T-helper 1 cell (primary cell): ENCODE measurements at regions not wholly inside any gene's neighbourhood (a gene's known extent, or its start where the extent isn't known, plus 50 kb on each side); places are given as distances from the start of the nearest gene placed in this dataset.
"Not testable (repeated sequence)": the region's sequence is repeated elsewhere in the genome, so short reads cannot be mapped to it uniquely, and the experiment has no call there.

Experiments used
- DNase-seq, 5 donors: peaks; one replicate each; pipeline ENCODE4 v3.0.0-alpha.2; 2012 to 2020

DNA sequence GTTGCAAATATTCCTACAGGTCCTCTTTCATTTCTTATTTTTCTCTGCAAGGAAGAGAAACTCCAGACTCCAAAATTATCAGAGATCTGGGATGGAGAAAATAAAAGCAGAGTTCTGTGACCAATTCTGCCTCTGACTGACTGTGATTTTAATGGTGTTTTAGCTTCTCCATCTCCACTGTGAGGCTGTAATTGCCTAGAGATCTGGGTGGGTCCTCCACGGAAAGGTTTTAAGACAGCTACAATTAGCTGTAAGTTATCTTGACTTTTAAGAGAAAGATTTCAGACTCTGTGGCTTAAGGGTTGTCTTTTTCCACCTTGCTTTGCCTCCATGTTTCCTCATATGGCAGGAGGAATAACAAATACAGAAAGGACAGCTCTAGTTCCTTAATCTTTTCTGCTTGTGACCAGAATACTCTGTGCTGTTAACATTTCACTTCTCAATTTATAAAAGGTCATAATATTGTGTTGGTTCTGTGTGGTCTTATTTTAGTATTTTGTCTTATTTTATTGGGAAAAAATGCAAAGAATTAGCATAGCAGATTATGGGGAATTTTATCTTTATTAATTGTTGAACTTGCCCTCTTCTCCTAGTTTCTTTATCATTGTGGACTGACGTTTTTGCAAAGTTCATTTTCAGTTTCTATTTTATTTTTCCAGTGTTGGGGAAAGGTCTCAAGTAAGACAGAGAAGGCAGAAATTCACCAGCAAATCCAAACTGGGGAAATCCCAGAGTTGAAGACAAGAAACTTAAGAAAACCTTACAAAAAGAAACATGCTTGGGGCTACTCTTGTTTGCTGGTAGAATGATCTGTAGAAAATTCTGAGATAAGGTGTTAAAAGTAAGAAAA is 157.9 kb downstream of the RAP2B start:
- DNase-seq = no peak

DNA sequence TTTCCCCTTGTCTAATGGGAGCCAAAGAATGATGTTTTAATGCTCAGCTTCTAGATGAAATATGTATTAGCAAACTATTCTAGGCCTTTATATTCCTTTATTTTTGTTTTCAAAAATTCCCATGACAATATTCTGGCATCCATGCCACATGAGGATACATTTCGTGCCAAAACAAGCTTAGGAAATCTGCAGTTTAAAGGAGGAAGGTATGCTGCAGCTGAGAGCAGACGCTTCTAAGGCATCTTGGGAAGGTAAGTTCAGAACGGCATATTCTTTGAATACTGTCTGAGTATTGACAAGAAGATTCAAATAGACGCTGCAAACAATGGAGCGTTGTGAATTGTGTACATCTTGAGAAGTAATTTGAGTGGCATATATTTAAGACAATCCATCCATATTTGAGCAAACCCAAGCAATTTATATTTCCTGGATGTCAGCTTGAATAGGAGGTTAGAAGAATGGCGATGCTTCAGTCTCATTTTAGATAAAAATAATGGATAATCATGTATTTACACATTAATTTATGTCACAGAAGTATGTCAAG is 158.6 kb downstream of the RAP2B start:
- DNase-seq = no peak

DNA sequence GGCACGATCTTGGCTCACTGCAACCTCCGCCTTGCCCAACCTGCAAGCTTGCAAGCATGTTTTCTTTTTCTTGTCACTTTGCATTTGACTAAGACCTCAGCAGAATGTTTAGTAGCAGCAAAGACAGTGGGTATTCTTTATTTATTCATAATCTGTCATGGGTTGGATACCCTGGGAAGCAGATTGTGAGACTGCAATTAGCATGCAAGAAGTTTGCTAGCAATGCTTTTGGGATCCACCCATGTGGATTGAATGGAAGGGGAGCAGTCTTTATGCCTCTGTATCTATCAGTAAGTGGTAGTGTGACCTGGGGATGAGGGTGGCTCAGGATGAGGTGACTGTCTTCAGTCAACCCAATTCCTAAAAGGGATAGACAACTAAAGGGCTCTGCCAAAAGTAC is 166.7 kb downstream of the RAP2B start:
- DNase-seq = no peak

DNA sequence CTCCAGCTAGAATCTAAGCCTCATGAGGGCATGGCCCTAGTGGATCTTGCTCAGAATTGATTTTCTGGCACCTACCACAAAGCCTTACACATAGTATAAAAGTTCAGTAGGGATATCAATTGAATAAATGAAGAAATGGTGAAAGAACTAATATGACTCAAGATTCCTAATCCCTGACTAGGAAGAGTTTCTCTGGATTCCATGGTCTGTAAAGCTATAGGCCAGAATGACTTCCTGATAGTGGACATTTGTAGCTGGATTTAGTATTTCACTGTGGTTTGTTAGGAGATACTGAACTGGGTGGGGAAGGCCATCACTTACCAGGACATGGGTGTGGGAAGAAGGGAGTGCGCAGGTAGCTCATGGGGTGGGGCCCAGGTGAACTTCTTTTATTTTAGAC is 168.9 kb downstream of the RAP2B start:
- no peak for DNase-seq

DNA sequence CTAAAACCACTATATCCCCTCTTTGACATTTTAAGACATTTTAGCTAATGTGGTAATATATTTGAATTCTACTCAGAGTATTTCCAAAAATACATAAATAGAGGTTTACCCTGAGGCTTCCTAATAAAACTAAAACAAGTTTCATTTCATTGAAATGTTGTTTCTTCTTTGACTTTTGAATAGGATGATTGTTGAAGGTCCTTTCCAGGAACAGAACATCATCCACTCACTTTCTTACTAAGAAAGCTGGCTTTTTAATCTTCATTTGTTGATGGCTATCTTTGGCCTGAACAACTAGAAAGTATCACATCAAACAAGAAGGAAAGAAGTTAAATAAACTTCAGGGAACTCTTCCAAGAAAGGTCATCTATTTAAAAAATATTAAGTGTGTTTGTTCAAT is 169.7 kb downstream of the RAP2B start:
- no peak for DNase-seq

DNA sequence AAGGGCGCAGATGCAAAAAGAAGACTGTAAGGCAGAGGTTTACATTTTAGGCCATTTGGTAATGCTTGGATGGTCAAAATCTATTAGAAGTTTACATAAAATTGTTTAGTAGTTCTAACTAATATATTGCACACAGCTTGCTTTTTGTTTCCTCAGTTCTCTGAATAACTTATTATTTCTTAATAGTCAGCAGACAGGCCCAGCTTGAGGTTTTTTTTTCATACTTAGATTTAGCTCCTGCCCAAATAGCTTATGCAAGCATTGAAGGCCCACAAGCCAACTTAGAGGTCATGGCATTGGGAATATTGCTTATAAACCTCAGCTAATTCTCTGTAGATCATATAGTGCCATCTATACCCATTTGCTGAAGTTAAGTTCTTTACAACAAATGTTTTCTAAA is 172.5 kb downstream of the RAP2B start:
- DNase-seq = no peak

DNA sequence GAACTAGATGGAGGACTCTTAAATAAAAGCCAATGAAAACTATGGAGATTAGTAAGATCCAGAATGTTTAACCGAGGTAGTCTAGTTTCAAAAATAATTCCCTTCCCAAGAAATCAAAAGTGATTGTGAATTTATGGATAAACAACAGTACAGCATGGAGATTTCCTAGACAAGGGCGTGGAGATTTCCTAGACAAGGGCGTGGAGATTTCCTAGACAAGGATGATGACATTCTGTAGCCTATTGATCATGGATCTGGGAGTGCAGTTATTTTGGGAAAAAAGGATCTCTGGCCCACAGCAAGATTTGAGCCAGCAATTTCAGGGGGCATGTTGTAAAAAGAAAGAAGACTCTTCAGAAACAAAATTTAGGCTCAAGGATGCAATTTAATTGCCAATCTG is 175.3 kb downstream of the RAP2B start:
- DNase-seq = no peak

DNA sequence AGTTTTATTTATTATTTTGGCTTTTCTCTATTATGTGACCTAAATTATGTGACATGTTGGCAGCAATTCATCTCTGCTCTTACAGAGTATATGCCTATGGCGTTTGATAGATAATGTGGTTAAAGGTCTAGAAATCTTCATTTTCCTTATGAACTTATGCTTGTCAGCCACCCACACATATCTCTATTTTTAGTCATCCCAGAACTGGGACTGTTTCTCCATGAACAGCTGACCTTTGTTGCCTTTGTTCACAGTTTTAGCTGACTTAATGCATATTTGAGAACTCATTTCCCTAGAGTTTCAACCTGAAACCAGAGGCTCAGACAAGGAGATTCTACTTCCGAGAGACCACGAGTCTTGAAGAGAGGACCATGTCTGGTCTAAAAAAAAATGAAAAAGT is 176.5 kb downstream of the RAP2B start:
- DNase-seq = no peak

DNA sequence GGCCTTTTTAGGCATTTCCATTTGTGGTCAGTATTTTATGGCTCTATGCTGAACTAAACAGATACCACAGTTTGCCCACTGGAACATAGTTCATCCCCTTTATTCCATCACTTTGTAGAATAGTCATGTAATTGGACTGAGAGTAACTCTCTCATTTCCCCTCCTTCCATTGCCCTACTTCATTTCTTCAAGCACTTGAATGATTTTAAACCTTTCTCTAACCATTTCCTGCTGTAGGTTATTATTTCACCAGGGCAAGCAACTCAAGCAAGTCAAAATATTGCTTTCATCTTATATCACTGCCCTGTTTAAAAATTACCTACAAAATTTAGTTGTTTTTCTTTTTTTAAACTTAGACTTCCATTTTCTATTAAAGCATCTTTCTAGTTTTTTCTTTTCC is 177.0 kb downstream of the RAP2B start:
- no peak for DNase-seq

DNA sequence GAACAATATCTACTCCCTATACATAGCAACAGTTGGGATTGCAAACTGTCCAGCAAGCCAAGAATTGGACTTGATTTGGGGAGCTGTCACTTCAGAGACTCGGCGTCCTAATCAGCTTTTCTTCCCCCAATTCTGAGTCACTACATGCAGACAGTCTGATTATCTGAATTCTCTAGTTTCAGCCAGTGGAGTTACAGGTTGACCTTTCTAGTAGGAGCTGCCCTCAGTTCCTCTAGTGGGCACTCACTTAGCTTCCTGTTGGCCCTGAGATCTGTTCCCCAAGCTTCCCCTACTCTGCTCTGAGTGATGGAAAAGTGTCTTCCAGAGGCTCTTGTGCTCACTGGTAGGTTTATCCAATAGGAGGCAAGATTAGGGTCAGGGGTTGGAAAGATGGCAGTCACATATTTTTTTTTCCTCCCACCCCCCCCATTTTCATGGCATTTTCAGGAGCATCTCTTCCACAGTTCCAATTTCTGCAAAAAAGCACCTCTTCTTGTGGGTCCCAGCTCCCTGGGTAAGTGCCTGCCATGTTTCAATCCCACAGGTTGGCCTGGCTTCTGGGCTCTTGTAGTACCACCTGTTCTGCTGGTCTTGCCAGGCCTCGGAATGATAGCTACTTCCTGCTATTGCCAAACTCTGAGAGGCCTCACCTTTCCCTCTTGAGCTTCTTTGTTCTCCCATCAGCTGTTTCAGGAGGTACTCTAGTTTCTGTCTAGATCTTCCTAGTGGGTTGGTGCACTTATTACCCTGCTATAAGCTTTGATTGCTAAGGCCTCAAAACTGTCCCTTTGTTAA is 182.2 kb downstream of the RAP2B start:
- no peak for DNase-seq

DNA sequence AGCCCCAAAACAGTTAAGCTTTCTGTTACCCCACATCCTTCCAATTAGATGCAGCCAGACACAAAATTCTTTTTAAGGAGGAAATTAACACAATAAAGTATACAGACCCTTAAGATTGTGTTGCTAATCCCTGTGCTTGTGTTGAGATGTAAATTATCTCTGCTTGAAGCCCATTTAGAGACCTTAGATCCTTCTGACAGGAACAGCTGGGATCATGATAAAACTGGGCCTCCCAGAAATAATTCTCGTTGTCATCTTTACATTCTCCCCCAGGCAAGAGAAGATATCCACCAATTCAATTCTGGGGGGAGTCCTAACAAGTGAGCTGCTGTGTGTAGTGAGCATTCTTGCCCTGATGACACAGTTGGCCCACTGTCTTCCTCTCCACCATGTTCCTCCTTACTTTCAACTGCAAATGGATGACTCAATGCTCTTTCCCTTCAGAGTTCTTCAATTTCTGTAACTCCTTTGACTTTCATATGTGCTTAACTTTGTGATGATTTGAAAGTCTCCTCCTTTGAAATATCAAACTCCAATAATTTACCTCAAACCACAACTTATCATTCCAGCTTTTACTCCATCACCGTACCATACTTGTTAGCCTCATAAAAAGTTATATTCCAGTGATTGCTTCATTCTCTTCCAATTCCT is 186.6 kb downstream of the RAP2B start:
- DNase-seq = no peak

DNA sequence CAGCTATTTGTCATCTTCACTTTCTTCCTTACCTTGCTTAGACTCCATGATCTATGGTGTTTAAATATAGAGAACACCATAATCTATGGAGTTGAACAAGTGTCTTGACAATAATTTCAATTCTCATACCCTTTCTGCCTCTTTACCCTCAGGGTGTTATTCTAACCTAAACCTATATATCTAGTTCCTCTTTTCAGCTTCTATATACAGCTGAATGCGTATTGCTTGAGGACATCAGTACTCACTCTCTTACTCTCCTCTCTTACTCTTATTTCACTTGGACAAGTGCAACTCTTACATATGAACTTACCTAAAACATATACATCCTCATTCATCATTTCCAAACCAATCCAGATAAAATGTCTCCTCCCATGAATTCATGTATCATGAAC is 187.1 kb downstream of the RAP2B start:
- no peak for DNase-seq

DNA sequence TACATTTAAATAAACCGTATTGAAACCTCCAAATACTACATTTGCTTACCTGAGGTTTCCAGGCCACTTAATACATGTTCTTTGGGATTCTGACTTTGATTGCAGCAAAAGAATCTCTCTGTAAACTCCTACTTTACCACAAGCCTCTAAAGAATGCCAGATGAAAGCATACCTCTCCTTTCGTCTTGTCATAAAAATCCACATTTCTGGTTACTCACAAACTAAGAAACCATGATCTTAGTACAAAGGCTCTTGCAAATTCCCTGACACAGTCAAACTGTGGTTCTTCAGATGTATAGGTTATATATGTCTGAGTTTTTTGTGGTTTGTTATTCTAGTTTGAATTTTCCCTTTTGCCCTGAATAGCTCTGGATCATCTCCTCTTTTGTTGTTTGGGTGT is 188.4 kb downstream of the RAP2B start:
- no peak for DNase-seq

DNA sequence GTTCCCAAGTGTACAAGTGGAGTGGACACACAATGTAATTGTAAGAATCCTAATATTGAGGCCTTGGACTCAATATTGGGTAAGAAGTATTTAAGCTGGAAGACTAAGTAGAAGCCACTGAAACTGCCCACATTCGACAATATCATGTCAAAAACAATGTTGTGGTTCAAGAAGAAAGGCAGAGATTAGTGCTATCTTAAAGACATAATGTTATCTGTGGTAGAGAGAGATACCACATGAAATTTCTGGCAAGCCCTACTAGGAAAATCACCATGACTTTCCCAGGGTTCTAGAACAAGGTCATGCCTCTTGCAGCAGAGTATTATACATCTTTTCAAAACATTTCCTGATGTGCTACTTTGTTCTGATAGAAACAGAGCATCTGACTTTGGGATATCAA is 192.6 kb downstream of the RAP2B start:
- no peak for DNase-seq

DNA sequence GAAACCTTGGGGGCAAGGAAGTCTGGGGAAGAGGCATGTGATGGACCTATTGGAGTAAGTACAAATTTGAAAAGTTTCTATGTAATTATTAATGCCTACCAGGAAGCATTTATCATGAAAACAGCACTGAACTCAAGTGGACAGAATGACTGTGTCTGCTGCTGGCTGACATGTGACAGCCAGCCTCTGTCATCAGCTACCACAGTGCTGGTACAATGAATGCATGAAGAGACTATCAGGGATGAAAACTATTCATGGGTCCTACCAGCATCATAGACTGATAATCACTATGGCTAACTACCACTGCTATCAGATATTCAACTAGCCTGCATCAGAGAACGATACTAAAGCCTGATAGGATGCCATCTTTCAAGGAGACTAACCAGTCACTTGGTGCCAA is 193.5 kb downstream of the RAP2B start:
- no peak for DNase-seq

DNA sequence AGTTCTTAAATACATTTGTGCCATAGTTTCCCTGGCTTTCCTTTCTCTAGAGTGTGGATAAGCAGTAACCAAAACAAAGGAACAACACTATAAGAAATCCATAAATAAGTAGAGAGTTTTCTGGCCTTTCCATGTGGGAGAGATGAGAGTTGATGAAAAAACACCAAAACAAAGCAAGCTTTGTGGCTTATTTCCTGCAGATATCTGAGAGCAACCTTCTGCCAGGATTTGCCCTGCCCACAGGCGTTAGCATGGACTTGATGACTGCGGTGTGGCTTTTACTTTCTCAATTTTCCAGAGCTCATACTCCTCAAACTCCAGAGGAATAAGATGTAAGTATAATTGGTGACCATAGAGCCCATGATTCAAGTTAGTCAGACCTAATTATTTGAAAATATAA is 194.9 kb downstream of the RAP2B start:
- DNase-seq = no peak

DNA sequence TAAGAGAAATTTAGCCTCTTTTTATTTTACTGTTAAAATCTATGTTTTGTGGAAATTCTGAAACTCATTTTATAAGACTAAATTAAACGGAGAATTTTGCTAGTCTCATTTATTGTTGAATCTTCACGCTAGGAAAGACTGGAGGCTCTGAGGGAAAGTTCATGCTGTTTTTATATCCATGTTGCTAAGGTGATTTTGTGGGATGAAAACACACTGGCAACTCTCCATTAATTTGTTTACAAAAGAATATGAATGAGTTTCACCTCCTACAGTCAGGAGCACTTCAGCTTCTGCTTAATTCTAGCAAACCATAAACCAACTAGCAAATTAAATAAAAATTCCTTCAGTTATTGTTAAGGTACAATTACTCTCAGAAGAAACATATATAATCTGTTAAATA is 195.4 kb downstream of the RAP2B start:
- DNase-seq = no peak

DNA sequence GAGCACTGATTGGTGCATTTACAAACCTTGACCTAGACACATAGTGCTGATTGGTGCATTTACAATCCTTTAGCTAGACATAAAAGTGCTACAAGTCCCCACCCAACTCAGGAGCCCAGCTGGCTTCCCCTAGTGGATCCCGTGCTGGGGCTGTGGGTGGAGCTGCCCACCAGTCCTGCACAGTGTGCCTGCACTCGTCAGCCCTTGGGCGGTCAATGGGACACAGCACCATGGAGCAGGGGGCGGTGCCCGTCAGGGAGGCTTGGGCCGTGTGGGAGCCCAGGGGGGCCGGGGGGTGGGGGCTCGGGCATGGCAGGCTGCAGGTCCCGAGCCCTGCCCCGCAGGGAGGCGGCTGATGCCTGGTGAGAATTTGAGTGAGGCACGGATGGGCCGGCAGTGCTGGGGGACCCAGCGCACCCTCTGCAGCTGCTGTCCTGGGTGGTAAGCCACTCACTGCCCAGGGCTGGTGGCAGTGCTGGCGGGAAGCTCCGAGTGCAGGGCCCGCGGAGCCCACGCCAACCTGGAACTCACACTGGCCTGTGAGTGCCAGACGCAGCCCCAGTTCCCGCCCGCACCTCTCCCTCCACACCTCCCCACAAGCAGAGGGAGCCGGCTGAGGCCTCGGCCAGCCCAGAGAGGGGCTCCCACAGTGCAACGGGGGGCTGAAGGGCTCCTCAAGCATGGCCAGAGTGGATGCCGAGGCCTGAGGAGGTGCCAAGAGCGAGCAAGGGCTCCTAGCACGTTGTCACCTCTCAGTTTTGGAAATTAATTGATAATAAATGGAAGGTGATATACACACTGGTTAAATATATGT is 207.7 kb downstream of the RAP2B start:
- DNase-seq = no peak

DNA sequence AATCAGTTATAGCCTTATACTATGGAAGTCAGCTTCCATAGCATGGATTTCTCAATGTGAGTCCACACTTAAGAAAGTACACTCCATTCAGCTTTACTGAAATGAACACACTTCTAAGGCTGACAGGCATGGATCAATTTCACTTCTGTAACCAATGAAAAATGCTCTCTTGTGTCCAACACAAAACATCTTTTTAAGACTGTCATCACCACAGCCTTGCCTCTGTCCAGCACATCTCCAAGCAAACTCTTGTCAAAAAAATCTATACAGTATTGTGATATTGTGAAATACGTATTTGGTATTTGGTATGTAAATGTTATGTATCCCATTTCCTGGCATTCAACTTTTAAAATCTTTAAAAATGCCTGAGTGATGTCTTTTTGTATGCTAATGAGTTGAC is 208.7 kb downstream of the RAP2B start:
- DNase-seq = no peak

DNA sequence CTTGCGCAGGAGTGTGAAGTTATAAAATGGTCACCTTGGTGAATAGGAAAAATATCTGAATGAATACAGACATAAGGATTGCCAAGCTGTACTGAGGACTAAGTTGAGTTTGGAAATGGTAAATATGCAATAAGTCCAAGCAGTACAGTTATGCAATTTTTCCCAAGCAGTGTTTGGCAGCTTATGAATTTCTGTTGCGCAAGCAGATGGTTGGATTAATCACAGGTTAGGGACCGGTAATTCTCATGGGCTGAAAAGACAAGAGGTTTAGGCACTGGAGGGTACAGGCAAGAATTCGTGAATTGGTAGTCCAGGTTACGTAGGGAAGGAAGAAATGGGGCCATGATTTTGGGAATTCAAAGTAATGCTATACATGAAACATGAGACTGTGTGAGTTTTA is 210.3 kb downstream of the RAP2B start:
- no peak for DNase-seq

DNA sequence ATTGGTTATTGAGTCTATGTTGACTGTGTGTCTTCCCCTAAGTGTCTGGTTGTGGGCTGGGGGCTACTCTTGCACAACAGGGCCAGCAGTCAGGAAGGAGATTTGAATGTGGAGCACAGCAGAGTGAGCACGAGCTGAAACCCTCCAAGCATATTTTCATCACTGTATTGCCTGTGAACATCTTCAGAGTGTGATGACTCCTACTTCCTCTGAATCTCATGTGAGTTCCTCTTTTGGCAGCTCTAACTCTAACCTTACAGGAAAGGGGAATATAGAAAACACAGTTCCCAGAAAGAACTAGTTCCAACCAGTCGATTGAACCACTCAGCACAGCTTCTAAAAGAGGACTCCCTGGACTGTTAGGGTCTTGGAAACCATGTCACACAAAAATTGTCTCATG is 211.6 kb downstream of the RAP2B start:
- DNase-seq = no peak

DNA sequence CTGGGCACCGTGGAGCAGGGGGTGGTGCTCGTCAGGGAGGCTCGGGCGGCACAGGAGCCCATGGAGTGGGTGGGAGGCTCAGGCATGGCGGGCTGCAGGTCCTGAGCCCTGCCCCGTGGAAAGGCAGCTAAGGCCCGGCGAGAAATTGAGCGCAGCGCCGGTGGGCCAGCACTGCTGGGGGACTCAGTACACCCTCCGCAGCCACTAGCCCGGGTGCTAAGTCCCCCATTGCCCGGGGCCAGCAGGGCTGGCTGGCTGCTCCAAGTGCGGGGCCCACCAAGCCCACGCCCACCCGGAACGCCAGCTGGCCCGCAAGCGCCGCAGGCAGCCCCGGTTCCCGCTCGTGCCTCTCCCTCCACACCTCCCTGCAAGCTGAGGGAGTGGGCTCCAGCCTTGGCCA is 216.3 kb downstream of the RAP2B start:
- DNase-seq = not testable (repeated sequence)

DNA sequence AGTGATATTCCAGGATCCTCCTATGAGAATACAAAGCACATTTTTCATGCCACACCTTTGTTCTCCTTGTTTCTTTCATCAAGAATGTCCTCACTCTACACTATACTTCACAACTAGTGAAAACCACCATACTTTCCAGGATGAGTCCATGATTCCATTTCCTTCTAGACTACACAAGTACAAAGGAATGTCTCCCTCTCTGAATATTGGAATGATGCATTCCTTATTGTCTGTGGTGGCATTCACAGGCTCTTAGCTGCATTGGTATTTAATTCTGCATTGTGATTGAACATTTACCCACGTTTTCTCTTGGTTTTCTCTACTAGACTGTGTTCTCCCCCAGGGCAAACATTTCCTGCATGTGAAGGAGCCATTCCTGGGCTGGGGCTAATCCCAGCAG is 217.5 kb downstream of the RAP2B start:
- no peak for DNase-seq
